GM08714 (cell line): ENCODE measurements at regions not wholly inside any gene's neighbourhood (a gene's known extent, or its start where the extent isn't known, plus 50 kb on each side); places are given as distances from the start of the nearest gene placed in this dataset.

Experiments
- H3K4me3 ChIP-seq: fragments of 200-500 bp; sonication (Bioruptor generic); 2 replicates; pipeline ENCODE4 v1.5.1; 2014; ENCODE audit warnings: mild to moderate bottlenecking, low read length, inconsistent platforms
- ZNF274 ChIP-seq: IDR thresholded peaks from 2 replicates; pipeline ENCODE4 v1.6.1; 2012; ENCODE audit warnings: mild to moderate bottlenecking, low read depth, low read length

- no peak overlapping the region for H3K4me3 ChIP-seq
- no peak for TF ChIP-seq ZNF274
Observed at GRCh38 chr15:95464509-95464908, 866.0 kb upstream of the NR2F2 start.

- H3K4me3 ChIP-seq = no peak overlapping the region
- TF ChIP-seq ZNF274 = no peak
Observed at GRCh38 chr15:95468820-95469219, 861.7 kb upstream of the NR2F2 start.

GRCh38 chr15:95469496-95470000, 861.0 kb upstream of the NR2F2 start:
- TF ChIP-seq ZNF274 = no peak
- H3K4me3 ChIP-seq = no peak overlapping the region

GRCh38 chr15:95470529-95470928, 860.0 kb upstream of the NR2F2 start:
- no peak for TF ChIP-seq ZNF274
- H3K4me3 ChIP-seq = no peak overlapping the region

GRCh38 chr15:95470997-95471689, 859.4 kb upstream of the NR2F2 start:
- H3K4me3 ChIP-seq = no peak overlapping the region
- TF ChIP-seq ZNF274 = no peak

- H3K4me3 ChIP-seq = no peak overlapping the region
- TF ChIP-seq ZNF274 = no peak
Observed at GRCh38 chr15:95471690-95472086, 858.8 kb upstream of the NR2F2 start.

- TF ChIP-seq ZNF274 = no peak
- no peak overlapping the region for H3K4me3 ChIP-seq
Observed at GRCh38 chr15:95475067-95475466, 855.4 kb upstream of the NR2F2 start.

- TF ChIP-seq ZNF274 = no peak
- H3K4me3 ChIP-seq = no peak overlapping the region
Observed at GRCh38 chr15:95479308-95479707, 851.2 kb upstream of the NR2F2 start.

GRCh38 chr15:95485367-95485766, 845.1 kb upstream of the NR2F2 start:
- TF ChIP-seq ZNF274 = no peak
- H3K4me3 ChIP-seq = no peak overlapping the region

GRCh38 chr15:95486224-95486623, 844.3 kb upstream of the NR2F2 start:
- no peak overlapping the region for H3K4me3 ChIP-seq
- TF ChIP-seq ZNF274 = no peak

- TF ChIP-seq ZNF274 = no peak
- H3K4me3 ChIP-seq = no peak overlapping the region
Observed at GRCh38 chr15:95489103-95489502, 841.4 kb upstream of the NR2F2 start.

- H3K4me3 ChIP-seq = no peak overlapping the region
- no peak for TF ChIP-seq ZNF274
Observed at GRCh38 chr15:95492388-95493070, 838.0 kb upstream of the NR2F2 start.

GRCh38 chr15:95494971-95495541, 835.4 kb upstream of the NR2F2 start:
- H3K4me3 ChIP-seq = no peak overlapping the region
- no peak for TF ChIP-seq ZNF274

- no peak for TF ChIP-seq ZNF274
- H3K4me3 ChIP-seq = no peak overlapping the region
Observed at GRCh38 chr15:95497634-95498033, 832.9 kb upstream of the NR2F2 start.

GRCh38 chr15:95498961-95499360, 831.5 kb upstream of the NR2F2 start:
- TF ChIP-seq ZNF274 = no peak
- H3K4me3 ChIP-seq = no peak overlapping the region
